Muscle layer of duodenum (tissue), 2 donors: ENCODE measurements at regions not wholly inside any gene's neighbourhood (a gene's known extent, or its start where the extent isn't known, plus 50 kb on each side); places are given as distances from the start of the nearest gene placed in this dataset.

ENCODE experiments used
- H3K27ac ChIP-seq: one replicate; pipeline ENCODE4 v1.7.0; 2013; ENCODE audit warnings: mild to moderate bottlenecking, low read length
- H3K27me3 ChIP-seq: one replicate; pipeline ENCODE4 v1.7.0; 2013; ENCODE audit warnings: low read depth, mild to moderate bottlenecking, control low read depth, low read length
- H3K36me3 ChIP-seq, 2 donors: one replicate each; pipeline ENCODE4 v1.7.0; 2013; ENCODE audit warnings: low read length in 2 of 2, control low read depth in 1 of 2, mild to moderate bottlenecking in 1 of 2; ENCODE audit not compliant: insufficient read depth in 2 of 2, control insufficient read depth in 1 of 2
- H3K4me1 ChIP-seq, 2 donors: one replicate each; pipeline ENCODE4 v1.7.0; 2013; ENCODE audit warnings: low read length in 2 of 2, mild to moderate bottlenecking in 2 of 2, control low read depth in 1 of 2, moderate library complexity in 1 of 2; ENCODE audit not compliant: insufficient read depth in 2 of 2, control insufficient read depth in 1 of 2
- H3K4me3 ChIP-seq, 2 donors: one replicate each; pipeline ENCODE4 v1.7.0; 2013; ENCODE audit warnings: low read length in 2 of 2, low read depth in 1 of 2, mild to moderate bottlenecking in 1 of 2
- H3K9me3 ChIP-seq, 2 donors: one replicate each; pipeline ENCODE4 v1.7.0; 2013; ENCODE audit warnings: low read length in 2 of 2, control low read depth in 1 of 2, mild to moderate bottlenecking in 1 of 2; ENCODE audit not compliant: control insufficient read depth in 1 of 2
- donor health status: healthy.

GRCh38 chr5:18975624-18976023 lies 1012.4 kb downstream of the CDH18 start:
- no peak overlapping the region for H3K4me3 ChIP-seq
- no peaks in the 10 kb centered on the region for H3K27me3 ChIP-seq
- H3K27ac ChIP-seq, result no peak overlapping the region
- H3K4me1 ChIP-seq, result no peaks in the 10 kb centered on the region
- no peaks in the 10 kb centered on the region for H3K9me3 ChIP-seq
- no peaks in the 10 kb centered on the region for H3K36me3 ChIP-seq

DNA sequence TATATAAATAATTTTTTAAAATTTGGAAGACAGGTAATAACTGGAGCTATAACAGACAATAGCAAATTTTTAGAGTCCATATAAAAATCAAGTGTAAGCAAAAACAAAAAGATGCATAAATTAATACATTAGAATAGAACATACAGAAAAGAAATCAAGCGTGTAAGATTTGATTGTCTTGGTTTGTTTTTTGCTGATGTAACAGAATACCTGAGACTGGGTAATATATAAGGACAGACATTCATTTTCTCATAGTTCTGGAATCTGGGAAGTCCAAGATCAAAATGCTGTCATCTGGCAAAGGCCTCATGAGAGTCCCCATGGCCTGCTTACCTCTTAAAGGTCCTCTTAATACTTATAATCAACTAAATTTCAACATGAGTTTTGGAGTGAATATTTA lies 1010.1 kb downstream of the CDH18 start:
- H3K4me3 ChIP-seq, result no peak overlapping the region
- no peaks in the 10 kb centered on the region for H3K27me3 ChIP-seq
- no peaks in the 10 kb centered on the region for H3K9me3 ChIP-seq
- H3K27ac ChIP-seq, result no peak overlapping the region
- no peaks in the 10 kb centered on the region for H3K36me3 ChIP-seq
- no peaks in the 10 kb centered on the region for H3K4me1 ChIP-seq

GRCh38 chr5:18984559-18985080 lies 1003.4 kb downstream of the CDH18 start:
- Histone ChIP-seq H3K4me3 (no peak overlapping the region), H3K4me1 (no peaks in the 10 kb centered on the region), H3K36me3 (no peaks in the 10 kb centered on the region), H3K27me3 (no peaks in the 10 kb centered on the region), H3K27ac (no peak overlapping the region), H3K9me3 (no peaks in the 10 kb centered on the region)

- no peaks in the 10 kb centered on the region for H3K36me3 ChIP-seq
- no peaks in the 10 kb centered on the region for H3K4me1 ChIP-seq
- no peaks in the 10 kb centered on the region for H3K27me3 ChIP-seq
- no peak overlapping the region for H3K27ac ChIP-seq
- H3K9me3 ChIP-seq, result no peaks in the 10 kb centered on the region
- no peak overlapping the region for H3K4me3 ChIP-seq
Observed at GRCh38 chr5:18985171-18985758, 1002.7 kb downstream of the CDH18 start.

DNA sequence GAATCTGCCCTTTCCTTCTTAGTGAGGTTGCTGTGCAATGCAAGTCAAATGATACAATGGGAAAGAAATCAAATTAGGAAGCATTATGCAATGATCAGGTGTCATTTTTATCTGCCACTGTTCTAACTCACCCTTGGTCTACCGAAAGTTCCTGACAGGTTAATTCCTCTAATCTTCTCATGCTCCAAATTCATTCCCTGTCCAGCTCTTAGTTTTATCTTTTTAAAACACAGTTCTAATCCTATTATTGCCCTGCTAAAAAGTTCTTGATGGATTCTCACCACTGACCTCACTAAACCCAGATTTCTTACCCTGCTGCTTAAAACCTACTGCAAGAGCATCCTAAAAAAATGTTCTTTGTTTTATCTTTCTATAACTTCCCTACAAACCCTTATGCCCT lies 1000.9 kb downstream of the CDH18 start:
- H3K27me3 ChIP-seq, result no peaks in the 10 kb centered on the region
- no peaks in the 10 kb centered on the region for H3K36me3 ChIP-seq
- no peak overlapping the region for H3K27ac ChIP-seq
- no peaks in the 10 kb centered on the region for H3K9me3 ChIP-seq
- no peak overlapping the region for H3K4me3 ChIP-seq
- no peaks in the 10 kb centered on the region for H3K4me1 ChIP-seq

- H3K36me3 ChIP-seq, result no peaks in the 10 kb centered on the region
Observed at GRCh38 chr5:18990852-18991251, 997.1 kb downstream of the CDH18 start.

DNA sequence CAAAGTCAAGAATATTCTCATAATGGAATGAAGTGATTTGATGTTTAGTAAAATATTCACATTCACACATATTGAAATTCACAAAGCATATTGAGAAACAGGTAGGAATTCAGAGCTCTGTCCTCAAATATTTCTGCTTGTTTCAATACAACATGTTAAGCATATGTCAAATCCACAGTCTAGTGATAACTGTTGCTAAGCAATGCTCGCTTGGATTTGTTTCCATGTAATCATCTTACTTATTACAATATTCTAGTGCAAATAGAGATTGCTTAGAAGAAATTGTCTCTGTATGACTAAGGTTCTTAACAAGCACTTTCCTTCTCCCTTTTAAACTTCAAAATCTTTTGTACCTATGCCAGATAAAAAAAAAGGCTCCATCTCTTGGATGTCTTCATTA lies 995.7 kb downstream of the CDH18 start:
- no peak overlapping the region for H3K4me3 ChIP-seq
- H3K27ac ChIP-seq, result no peak overlapping the region
- H3K4me1 ChIP-seq, result no peaks in the 10 kb centered on the region
- H3K27me3 ChIP-seq, result no peaks in the 10 kb centered on the region
- no peaks in the 10 kb centered on the region for H3K9me3 ChIP-seq
- H3K36me3 ChIP-seq, result no peaks in the 10 kb centered on the region

More at GRCh38 chr5:18990852-18991251, 997.1 kb downstream of the CDH18 start:
- Histone ChIP-seq H3K27me3 (no peaks in the 10 kb centered on the region), H3K27ac (no peak overlapping the region), H3K4me3 (no peak overlapping the region), H3K9me3 (no peaks in the 10 kb centered on the region), H3K4me1 (no peaks in the 10 kb centered on the region)

DNA sequence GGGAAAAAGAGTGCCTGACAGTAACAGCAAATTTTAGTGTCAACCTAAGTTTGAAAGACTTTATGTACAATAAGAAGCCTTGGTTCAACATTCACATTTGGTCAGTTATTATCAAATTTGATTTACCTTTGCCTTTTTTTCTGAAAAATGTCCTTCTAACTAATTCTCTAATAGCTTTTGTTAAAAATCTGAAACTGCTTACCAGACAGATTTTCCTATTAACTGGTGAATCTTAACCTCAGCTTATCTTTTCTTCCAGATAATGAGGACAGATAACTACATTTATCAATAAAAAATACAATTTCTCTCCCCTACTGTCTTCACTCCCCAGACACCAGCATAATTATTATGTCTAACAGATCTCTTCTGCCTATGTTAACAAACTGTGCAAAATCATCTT lies 988.5 kb downstream of the CDH18 start:
- Histone ChIP-seq H3K4me3 (no peak overlapping the region), H3K4me1 (no peaks in the 10 kb centered on the region), H3K36me3 (no peaks in the 10 kb centered on the region), H3K27ac (no peak overlapping the region), H3K27me3 (no peaks in the 10 kb centered on the region), H3K9me3 (no peaks in the 10 kb centered on the region)

DNA sequence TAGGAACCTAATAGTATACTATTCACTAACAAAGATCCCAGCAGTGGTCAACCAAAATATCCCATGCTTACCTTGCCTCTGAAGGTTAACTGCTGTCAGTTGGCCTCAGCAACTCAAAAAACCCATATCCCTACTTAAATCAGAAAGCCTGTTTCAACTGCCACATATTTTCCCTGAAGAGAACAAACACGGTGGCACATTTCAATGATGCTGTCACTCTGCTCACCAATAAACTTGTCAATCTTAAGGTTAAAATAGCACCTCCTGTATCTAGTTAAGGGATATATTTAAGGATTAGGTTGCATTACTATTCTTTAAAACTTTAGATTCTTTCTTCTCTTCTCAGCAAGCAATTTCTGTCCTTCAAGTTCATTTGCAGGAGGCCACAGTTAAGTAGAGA lies 986.9 kb downstream of the CDH18 start:
- Histone ChIP-seq H3K27me3 (no peaks in the 10 kb centered on the region), H3K9me3 (no peaks in the 10 kb centered on the region), H3K4me1 (no peaks in the 10 kb centered on the region), H3K4me3 (no peak overlapping the region), H3K27ac (no peak overlapping the region), H3K36me3 (no peaks in the 10 kb centered on the region)

- Histone ChIP-seq H3K36me3 (no peaks in the 10 kb centered on the region), H3K4me3 (no peak overlapping the region), H3K9me3 (no peaks in the 10 kb centered on the region), H3K27ac (no peak overlapping the region), H3K4me1 (no peaks in the 10 kb centered on the region), H3K27me3 (no peaks in the 10 kb centered on the region)
Observed at GRCh38 chr5:19001539-19001938, 986.5 kb downstream of the CDH18 start.

DNA sequence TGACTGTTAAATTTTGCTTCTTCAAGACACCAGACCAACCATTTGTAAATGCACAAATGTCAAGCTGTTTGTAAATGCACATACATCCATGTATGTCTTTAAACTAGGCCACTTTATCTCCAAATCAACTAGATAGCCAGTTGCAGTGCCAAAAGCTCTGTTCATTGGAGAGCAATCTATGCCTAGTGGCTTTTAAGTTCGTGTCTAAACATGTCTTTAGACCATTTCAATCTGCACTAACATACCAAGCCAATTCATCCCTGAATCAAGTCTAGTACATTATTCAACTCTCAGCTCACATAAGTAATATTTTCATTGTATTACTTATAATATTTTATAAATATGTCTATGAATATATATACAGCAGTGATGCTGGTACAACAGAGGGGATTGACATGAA lies 985.9 kb downstream of the CDH18 start:
- Histone ChIP-seq H3K36me3 (no peaks in the 10 kb centered on the region), H3K9me3 (no peaks in the 10 kb centered on the region), H3K4me3 (no peak overlapping the region), H3K27ac (no peak overlapping the region), H3K4me1 (no peaks in the 10 kb centered on the region), H3K27me3 (no peaks in the 10 kb centered on the region)

- Histone ChIP-seq H3K9me3 (no peaks in the 10 kb centered on the region), H3K27ac (no peak overlapping the region), H3K36me3 (no peaks in the 10 kb centered on the region), H3K27me3 (no peaks in the 10 kb centered on the region), H3K4me3 (no peak overlapping the region), H3K4me1 (no peaks in the 10 kb centered on the region)
Observed at GRCh38 chr5:19018822-19019221, 969.2 kb downstream of the CDH18 start.
